Peyer's patch (tissue), 4 donors: ENCODE measurements at regions not wholly inside any gene's neighbourhood (a gene's known extent, or its start where the extent isn't known, plus 50 kb on each side); places are given as distances from the start of the nearest gene placed in this dataset.

Experiments
- CTCF ChIP-seq, 6 experiments: fragments of 450-650 bp in 4 of 6; fragments of 200-600 bp in 2 of 6; sonication (generic) in 1 of 6; IDR thresholded peaks; one replicate each; pipeline ENCODE4 v1.5.1; 2017 to 2019; ENCODE audit warnings: antibody characterized with exemption in 6 of 6, mild to moderate bottlenecking in 3 of 6, moderate library complexity in 1 of 6
- POLR2A ChIP-seq, 2 donors: fragments of 450-650 bp; IDR thresholded peaks; one replicate each; pipeline ENCODE4 v1.5.1; 2017; ENCODE audit warnings: antibody characterized with exemption in 2 of 2, mild to moderate bottlenecking in 2 of 2, moderate library complexity in 2 of 2

- TF ChIP-seq CTCF (IDR thresholded peaks at IDR 0.05) (no peak), POLR2A (IDR thresholded peaks at IDR 0.05) (no peak)
These were observed 842.4 kb downstream of the TDRD15 start for GRCh38 chr2:21966139-21966538.
